HEK293 (cell line): ENCODE measurements at regions not wholly inside any gene's neighbourhood (a gene's known extent, or its start where the extent isn't known, plus 50 kb on each side); places are given as distances from the start of the nearest gene placed in this dataset.

Experiments used
- CTCF ChIA-PET: fragments of 350-600 bp; formaldehyde crosslinking; extraction: SDS; loops from one replicate; lab custom pipeline; 2021; ENCODE audit warnings: antibody characterized with exemption; lab: Yijun Ruan, JAX
- POLR2A ChIA-PET: fragments of 300-600 bp; formaldehyde crosslinking; extraction: SDS; loops from one replicate; lab custom pipeline; 2020; ENCODE audit warnings: antibody characterized with exemption, inconsistent platforms; lab: Yijun Ruan, JAX
- H3K27ac ChIP-seq: fragments of 200-500 bp; sonication (Bioruptor generic); 2 replicates; pipeline ENCODE4 v1.5.1; 2014; ENCODE audit warnings: low read depth, low read length, control low read depth, inconsistent platforms; ENCODE audit errors: extremely low read depth
- H3K36me3 ChIP-seq, 2 experiments: fragments of 200-500 bp in 1 of 2; sonication (Bioruptor generic) in 1 of 2; 1 replicate in 1 of 2; 2 replicates in 1 of 2; pipeline ENCODE4 v1.5.1; 2014 to 2017; ENCODE audit warnings: inconsistent platforms in 2 of 2, low read length in 2 of 2; ENCODE audit not compliant: control insufficient read depth in 2 of 2, insufficient read depth in 1 of 2
- H3K4me1 ChIP-seq: fragments of 200-500 bp; sonication (Bioruptor generic); 2 replicates; pipeline ENCODE4 v1.5.1; 2014; ENCODE audit warnings: mild to moderate bottlenecking, low read length, inconsistent platforms; ENCODE audit not compliant: control insufficient read depth, insufficient read depth
- H3K4me3 ChIP-seq: 2 replicates; pipeline ENCODE4 v1.5.1; 2011; ENCODE audit warnings: low read depth, mild to moderate bottlenecking, control low read depth, low read length, moderate library complexity
- H3K9me3 ChIP-seq: fragments of 200-500 bp; sonication (Bioruptor generic); 2 replicates; pipeline ENCODE4 v1.5.1; 2014; ENCODE audit warnings: low read depth, low read length, inconsistent platforms; ENCODE audit not compliant: control insufficient read depth, insufficient read depth
- GLI4 ChIP-seq: fragments of 450-650 bp; formaldehyde crosslinking; IDR thresholded peaks from 2 replicates; pipeline ENCODE4 v1.5.1; 2016; ENCODE audit warnings: missing biosample characterization, missing genetic modification characterization
- KLF10 ChIP-seq: fragments of 450-650 bp; IDR thresholded peaks from 2 replicates; pipeline ENCODE4 v1.5.1; 2018; ENCODE audit warnings: missing biosample characterization, mild to moderate bottlenecking, missing genetic modification characterization
- OSR2 ChIP-seq: fragments of 450-650 bp; formaldehyde crosslinking; IDR thresholded peaks from 2 replicates; pipeline ENCODE4 v1.5.1; 2016; ENCODE audit warnings: missing biosample characterization, missing genetic modification characterization
- PRDM4 ChIP-seq: fragments of 450-650 bp; formaldehyde crosslinking; IDR thresholded peaks from 2 replicates; pipeline ENCODE4 v1.5.1; 2017; ENCODE audit warnings: missing biosample characterization, missing genetic modification characterization
- RBAK ChIP-seq: fragments of 450-650 bp; formaldehyde crosslinking; IDR thresholded peaks from 2 replicates; pipeline ENCODE4 v1.5.1; 2016; ENCODE audit warnings: missing biosample characterization, missing genetic modification characterization
- YY1 ChIP-seq: fragments of 450-650 bp; formaldehyde crosslinking; IDR thresholded peaks from 2 replicates; pipeline ENCODE4 v1.5.1; 2018; ENCODE audit warnings: missing biosample characterization, missing genetic modification characterization
- ZBTB1 ChIP-seq: fragments of 450-650 bp; formaldehyde crosslinking; IDR thresholded peaks from 2 replicates; pipeline ENCODE4 v1.5.1; 2016; ENCODE audit warnings: missing biosample characterization, missing genetic modification characterization
- ZBTB6 ChIP-seq: fragments of 450-650 bp; formaldehyde crosslinking; IDR thresholded peaks from 2 replicates; pipeline ENCODE4 v1.5.1; 2017; ENCODE audit warnings: missing biosample characterization, missing genetic modification characterization
- ZIC2 ChIP-seq: fragments of 450-650 bp; formaldehyde crosslinking; IDR thresholded peaks from 2 replicates; pipeline ENCODE4 v1.5.1; 2016; ENCODE audit warnings: missing biosample characterization, missing genetic modification characterization
- ZNF138 ChIP-seq: fragments of 450-650 bp; formaldehyde crosslinking; IDR thresholded peaks from 2 replicates; pipeline ENCODE4 v1.5.1; 2016; ENCODE audit warnings: missing biosample characterization, missing genetic modification characterization, borderline replicate concordance
- ZNF148 ChIP-seq: fragments of 450-650 bp; formaldehyde crosslinking; IDR thresholded peaks from 2 replicates; pipeline ENCODE4 v1.5.0; 2017; ENCODE audit warnings: missing biosample characterization, missing genetic modification characterization, borderline replicate concordance
- ZNF239 ChIP-seq: fragments of 450-650 bp; formaldehyde crosslinking; IDR thresholded peaks from 2 replicates; pipeline ENCODE4 v1.5.1; 2016; ENCODE audit warnings: missing biosample characterization, missing genetic modification characterization
- ZNF274 ChIP-seq, 2 experiments: fragments of 200-500 bp in 1 of 2; fragments of 450-650 bp in 1 of 2; sonication (Bioruptor generic) in 1 of 2; formaldehyde crosslinking in 1 of 2; IDR thresholded peaks; 2 replicates each; pipeline versions ENCODE4 v1.5.1 to v1.6.1; 2014 to 2016; ENCODE audit warnings: borderline replicate concordance in 1 of 2, inconsistent platforms in 1 of 2, low read length in 1 of 2, missing biosample characterization in 1 of 2, missing genetic modification characterization in 1 of 2
- ZNF280D ChIP-seq: fragments of 450-650 bp; formaldehyde crosslinking; IDR thresholded peaks from 2 replicates; pipeline ENCODE4 v1.5.1; 2016; ENCODE audit warnings: missing biosample characterization, missing genetic modification characterization
- ZNF311 ChIP-seq: fragments of 450-650 bp; formaldehyde crosslinking; IDR thresholded peaks from 2 replicates; pipeline ENCODE4 v1.5.1; 2017; ENCODE audit warnings: missing biosample characterization, missing genetic modification characterization, borderline replicate concordance
- ZNF350 ChIP-seq: fragments of 450-650 bp; formaldehyde crosslinking; IDR thresholded peaks from 2 replicates; pipeline ENCODE4 v1.5.0; 2017; ENCODE audit warnings: missing biosample characterization, mild to moderate bottlenecking, missing genetic modification characterization
- ZNF394 ChIP-seq: fragments of 450-650 bp; formaldehyde crosslinking; IDR thresholded peaks from 2 replicates; pipeline ENCODE4 v1.5.1; 2016; ENCODE audit warnings: missing biosample characterization, missing genetic modification characterization, mild to moderate bottlenecking, moderate library complexity, borderline replicate concordance
- ZNF48 ChIP-seq: fragments of 450-650 bp; formaldehyde crosslinking; IDR thresholded peaks from 2 replicates; pipeline ENCODE4 v1.5.1; 2016; ENCODE audit warnings: missing biosample characterization, missing genetic modification characterization
- ZNF510 ChIP-seq: fragments of 450-650 bp; formaldehyde crosslinking; IDR thresholded peaks from 2 replicates; pipeline ENCODE4 v1.5.1; 2018; ENCODE audit warnings: mild to moderate bottlenecking, missing genetic modification characterization, missing biosample characterization; ENCODE audit not compliant: insufficient replicate concordance
- ZNF514 ChIP-seq: fragments of 450-650 bp; formaldehyde crosslinking; IDR thresholded peaks from 2 replicates; pipeline ENCODE4 v1.5.1; 2016; ENCODE audit warnings: missing biosample characterization, missing genetic modification characterization
- ZNF521 ChIP-seq: fragments of 450-650 bp; formaldehyde crosslinking; IDR thresholded peaks from 2 replicates; pipeline ENCODE4 v1.5.1; 2017; ENCODE audit warnings: missing biosample characterization, mild to moderate bottlenecking, missing genetic modification characterization
- ZNF560 ChIP-seq: fragments of 450-650 bp; formaldehyde crosslinking; IDR thresholded peaks from 2 replicates; pipeline ENCODE4 v1.5.1; 2017; ENCODE audit warnings: missing biosample characterization, missing genetic modification characterization, borderline replicate concordance

- TF ChIP-seq PRDM4 (no peak), YY1 (tag by site-specific recombination) (no peak), ZNF280D (tag by site-specific recombination) (no peak), ZNF350 (no peak), GLI4 (tag by site-specific recombination) (no peak), ZNF311 (tag by site-specific recombination) (no peak)
Measured at GRCh38 chr2:118604811-118605210, 242.6 kb downstream of the EN1 start (continued).

GRCh38 chr2:118604371-118604770, 243.1 kb downstream of the EN1 start:
- Histone ChIP-seq H3K4me1 (no peaks in the 10 kb centered on the region), H3K36me3 (no peaks in the 10 kb centered on the region), H3K4me3 (no peak overlapping the region), H3K27ac (no peak overlapping the region), H3K9me3 (no peaks in the 10 kb centered on the region)
- POLR2A ChIA-PET, result no interaction called here
- no peak for TF ChIP-seq RBAK (tag by site-specific recombination)
- no peak for TF ChIP-seq ZNF138
- no peak for TF ChIP-seq KLF10 (tag by site-specific recombination)
- no peak for TF ChIP-seq ZNF510 (tag by site-specific recombination)
- no peak for TF ChIP-seq GLI4 (tag by site-specific recombination)
- no peak for TF ChIP-seq ZNF514
- no peak for TF ChIP-seq OSR2 (tag by site-specific recombination)
- CTCF ChIA-PET, result no interaction called here

GRCh38 chr2:118599141-118599540, 248.3 kb downstream of the EN1 start:
- Histone ChIP-seq H3K4me1 (no peaks in the 10 kb centered on the region), H3K36me3 (no peaks in the 10 kb centered on the region), H3K4me3 (no peak overlapping the region), H3K27ac (no peak overlapping the region), H3K9me3 (no peaks in the 10 kb centered on the region)
- ChIA-PET CTCF (no interaction called here), POLR2A (no interaction called here)
- no peak for TF ChIP-seq KLF10 (tag by site-specific recombination)
- TF ChIP-seq ZNF394 (tag by site-specific recombination), result no peak
- no peak for TF ChIP-seq PRDM4
- TF ChIP-seq ZIC2 (tag by site-specific recombination), result no peak
- no peak for TF ChIP-seq ZBTB1 (tag by site-specific recombination)
- no peak for TF ChIP-seq ZNF521
- no peak for TF ChIP-seq ZNF274 (IDR thresholded peaks at IDR 0.05; ENCODE audit: low read length)
- no peak for TF ChIP-seq ZNF274 (tag by site-specific recombination; IDR thresholded peaks at IDR 0.05; ENCODE audit: borderline replicate concordance)
- no peak for TF ChIP-seq ZNF239
- TF ChIP-seq ZNF148 (tag by site-specific recombination), result no peak
- no peak for TF ChIP-seq ZNF48 (tag by site-specific recombination)
- no peak for TF ChIP-seq ZBTB6
- no peak for TF ChIP-seq ZNF560
